Central memory CD4-positive, alpha-beta T cell (primary cell): ENCODE measurements at regions not wholly inside any gene's neighbourhood (a gene's known extent, or its start where the extent isn't known, plus 50 kb on each side); places are given as distances from the start of the nearest gene placed in this dataset.

Source experiments
- DNase-seq: peaks from one replicate; pipeline ENCODE4 v3.0.0; 2022

DNA sequence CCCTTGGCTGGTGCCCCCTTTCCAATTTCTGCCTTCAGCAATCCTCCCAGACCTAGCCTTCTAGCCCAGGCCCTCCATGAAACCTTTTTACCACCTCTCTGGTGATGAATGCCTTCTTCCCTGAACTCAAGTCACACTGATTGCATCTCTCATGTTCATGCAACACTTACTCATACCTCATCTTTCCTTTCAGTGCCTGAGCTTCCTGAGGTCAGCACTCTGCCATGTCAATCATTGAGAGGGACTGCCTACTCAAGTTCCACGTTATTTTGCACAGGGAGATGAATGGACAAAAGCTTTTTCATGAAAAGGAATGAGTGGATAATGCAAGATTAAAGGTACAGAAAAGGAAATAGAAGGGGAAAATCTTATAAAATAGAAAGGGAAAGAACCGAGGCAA lies 60.1 kb upstream of the PLEKHG1 start:
- DNase-seq = no peak

DNA sequence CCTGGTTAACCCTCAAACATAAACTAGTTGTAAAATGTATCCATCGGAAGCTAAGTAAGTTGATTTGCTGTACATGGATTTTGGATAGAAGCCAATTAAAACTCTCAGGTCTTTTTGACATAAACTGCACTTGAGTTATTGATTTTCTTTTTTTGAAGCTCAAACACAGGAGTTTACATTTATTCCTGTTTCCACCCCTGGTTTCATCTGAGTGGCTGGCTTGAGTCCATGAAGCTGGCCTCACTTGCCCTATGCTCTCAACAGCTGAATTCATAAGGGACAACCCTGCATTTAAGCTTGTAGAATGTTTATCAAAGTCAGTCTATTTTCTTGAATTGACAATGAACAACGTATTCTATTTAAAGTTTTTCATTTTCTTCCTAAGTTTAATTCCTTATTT lies 58.1 kb upstream of the PLEKHG1 start:
- no peak for DNase-seq

DNA sequence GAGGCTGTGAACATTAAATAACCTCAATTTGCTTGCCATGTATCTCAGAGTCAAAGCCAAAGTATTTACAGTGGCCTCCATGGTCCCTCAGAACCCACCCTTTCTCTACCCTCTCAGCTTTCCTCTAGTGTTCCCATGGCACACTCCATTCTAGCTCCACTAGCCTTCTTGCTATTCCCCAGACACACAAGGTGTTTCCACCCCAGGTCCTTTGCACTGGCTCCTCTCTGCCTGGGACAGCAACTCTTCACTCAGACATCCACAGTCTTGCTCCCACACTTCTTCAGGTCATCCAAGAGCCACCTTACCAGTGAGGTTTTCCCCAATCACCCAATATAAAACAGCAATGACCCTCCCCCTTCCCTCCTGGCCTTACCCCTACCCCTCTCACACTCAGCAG lies 56.5 kb upstream of the PLEKHG1 start:
- DNase-seq = no peak

DNA sequence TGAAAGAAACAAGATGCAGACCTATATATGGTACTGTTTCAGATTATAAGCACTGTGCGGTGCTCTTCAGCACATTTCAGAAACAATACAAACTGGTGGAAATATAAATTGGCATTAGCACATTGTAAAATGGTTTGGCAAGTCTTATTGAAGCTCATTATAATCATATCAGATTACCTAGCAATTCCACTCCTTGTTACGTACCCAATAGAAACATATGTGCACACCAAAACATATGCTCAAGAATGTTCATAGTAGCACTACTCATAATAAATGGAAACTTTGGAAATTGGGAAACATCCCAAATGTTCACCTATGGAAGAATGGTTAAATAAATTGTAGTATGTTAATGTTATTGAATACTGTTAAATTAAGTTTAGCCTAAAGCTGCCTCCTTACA lies 54.9 kb upstream of the PLEKHG1 start:
- DNase-seq = no peak

DNA sequence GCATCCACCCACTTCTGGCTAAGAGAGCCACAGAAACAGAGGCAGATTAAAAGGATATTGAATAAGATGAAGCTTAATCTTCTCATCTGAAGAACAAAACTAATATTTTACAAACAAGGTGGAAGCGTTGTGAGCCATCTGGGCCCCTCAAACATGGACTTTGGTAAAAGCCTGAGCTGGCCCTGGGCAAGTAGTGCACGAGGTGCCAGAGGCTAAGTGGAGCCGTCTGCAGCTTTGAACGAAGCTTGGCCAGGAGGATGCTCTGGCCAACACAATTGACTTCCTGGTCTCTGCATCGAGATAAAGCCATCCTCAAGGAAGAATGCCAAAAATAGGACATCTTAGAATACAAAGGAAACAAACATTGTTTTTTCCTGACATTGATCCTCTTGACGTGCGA lies 53.2 kb upstream of the PLEKHG1 start:
- no peak for DNase-seq

DNA sequence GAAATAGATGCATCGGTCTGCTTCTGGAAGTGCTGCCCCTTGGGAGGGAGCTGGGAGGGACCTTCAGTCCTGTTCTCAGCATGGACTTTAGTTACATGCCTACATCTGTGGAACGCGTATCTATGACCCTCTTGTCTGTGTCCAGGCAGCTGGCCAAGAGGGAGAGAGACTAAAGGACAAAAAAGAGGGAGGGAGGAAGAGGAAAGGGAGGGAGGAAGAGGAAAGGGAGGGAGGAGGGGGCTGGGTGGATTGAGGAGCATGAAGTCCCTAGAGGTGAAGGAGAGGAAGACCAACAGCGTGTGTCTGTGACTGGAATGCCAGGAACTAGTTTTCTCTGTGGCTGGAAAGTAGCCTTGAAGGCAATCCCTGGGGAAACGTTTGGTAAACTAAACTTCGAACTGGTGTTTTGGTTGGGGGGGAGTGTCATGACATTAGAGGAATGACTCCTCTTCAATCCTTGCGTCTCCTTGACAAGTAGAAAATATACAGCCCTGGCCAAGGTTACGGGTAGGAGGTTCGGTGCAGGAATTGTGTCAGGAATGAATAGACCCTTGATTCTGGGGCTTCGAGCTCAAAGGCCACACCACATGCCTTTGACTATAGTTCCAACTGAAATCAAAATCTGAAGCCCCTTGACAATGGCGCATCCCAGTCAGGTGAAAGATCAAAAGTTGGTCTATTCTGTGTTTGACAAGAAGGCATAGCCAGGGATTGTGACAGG lies 52.0 kb upstream of the PLEKHG1 start:
- no peak for DNase-seq

DNA sequence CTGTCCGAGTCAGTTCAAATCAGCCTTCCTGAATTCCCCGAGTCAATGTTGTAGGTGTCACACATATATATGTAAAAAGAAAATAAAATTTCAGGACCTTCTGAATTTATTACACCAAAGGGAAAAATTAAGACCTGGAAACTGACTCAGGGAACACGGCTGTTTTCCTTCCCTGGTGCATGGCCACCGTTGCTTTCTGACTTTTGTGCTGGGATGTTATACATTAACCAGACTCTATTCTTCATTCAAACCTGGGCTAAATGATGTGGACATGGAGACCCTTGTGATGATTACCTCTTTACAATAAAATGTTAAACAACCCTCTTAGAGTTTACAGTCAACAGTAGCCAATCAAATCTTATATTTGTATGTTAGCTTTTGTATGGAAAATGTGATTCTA lies 51.4 kb upstream of the PLEKHG1 start:
- no peak for DNase-seq

DNA sequence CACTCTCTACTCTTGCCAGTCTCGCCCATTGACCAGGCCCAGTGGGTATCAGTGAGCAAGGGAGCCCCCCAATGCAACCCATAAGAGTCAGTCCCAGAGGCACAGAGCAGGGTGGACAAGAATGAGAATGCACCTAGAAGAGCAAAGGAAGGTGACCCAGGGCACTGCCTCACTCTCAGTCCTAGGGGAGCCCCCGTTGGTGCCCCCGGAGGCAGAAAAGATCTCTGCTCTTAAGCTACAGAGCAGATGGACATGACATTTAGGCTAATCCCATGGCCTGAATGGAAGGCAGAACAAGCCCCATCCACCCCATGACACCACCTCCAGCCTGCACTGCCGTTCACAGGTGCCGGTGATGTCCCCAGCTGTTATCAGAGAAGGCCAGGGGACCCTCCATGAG lies 50.7 kb upstream of the PLEKHG1 start:
- no peak for DNase-seq

DNA sequence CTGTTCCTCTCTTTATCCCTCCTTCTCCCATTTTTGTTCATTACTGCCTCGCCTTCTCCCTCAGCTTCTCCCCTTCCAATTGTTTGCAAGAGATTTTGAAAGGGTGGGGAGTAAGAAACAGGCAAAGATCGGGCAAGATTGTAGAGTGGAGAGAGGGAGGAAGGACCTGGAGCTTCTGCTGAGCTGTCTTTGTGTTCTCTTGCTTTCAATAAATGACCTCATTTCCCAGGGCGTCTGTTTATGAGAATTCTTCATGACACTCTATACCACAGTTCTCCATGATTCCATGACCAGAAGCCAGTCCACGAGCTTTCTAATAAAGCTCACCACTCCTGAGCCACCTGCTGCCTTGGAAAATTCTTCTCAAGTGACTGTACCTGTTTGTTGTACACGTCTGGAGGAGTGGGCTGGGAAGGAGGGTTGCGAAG lies 50.0 kb upstream of the PLEKHG1 start:
- no peak for DNase-seq
